Endothelial cell of umbilical vein (primary cell): ENCODE measurements at regions not wholly inside any gene's neighbourhood (a gene's known extent, or its start where the extent isn't known, plus 50 kb on each side); places are given as distances from the start of the nearest gene placed in this dataset.

Experiments
- BruUV-seq: library from RNA; stranded (reverse); fragments of 400-500 nt; replicated peaks from 2 replicates; lab custom pipeline; 2021; lab: Mats Ljungman, UMichigan
- CTCF ChIA-PET: fragments of 300-600, 350-600 bp; sonication (Branson Sonifier 250); formaldehyde crosslinking; loops from one replicate; lab custom pipeline; 2021; ENCODE audit warnings: antibody characterized with exemption, inconsistent platforms; lab: Charles Lee
- POLR2A ChIA-PET: fragments of 300-600, 350-600 bp; sonication (Branson Sonifier 250); formaldehyde crosslinking; loops from one replicate; lab custom pipeline; 2021; ENCODE audit warnings: antibody characterized with exemption, inconsistent platforms; lab: Charles Lee
- DNase-seq: peaks from one replicate; pipeline ENCODE4 v3.0.0-alpha.2; 2011; ENCODE audit warnings: low read depth, low spot score
- FAIRE-seq: peaks from 2 replicates; lab custom pipeline; 2011; peaks lifted over from hg19 to GRCh38; lab: Jason Lieb, UNC
- H2AFZ ChIP-seq: 2 replicates; pipeline ENCODE4 v1.6.0; 2012; ENCODE audit warnings: low read depth, low read length, control low read depth, inconsistent platforms
- H3K27ac ChIP-seq: 2 replicates; pipeline ENCODE4 v1.5.1; 2011; ENCODE audit warnings: low read depth, mild to moderate bottlenecking, control low read depth, low read length, moderate library complexity; ENCODE audit not compliant: insufficient read depth
- H3K27me3 ChIP-seq, 2 experiments: 2 replicates each; pipeline versions ENCODE4 v1.6.0 to v1.6.1; 2011; ENCODE audit warnings: low read length in 2 of 2, mixed read lengths in 1 of 2; ENCODE audit not compliant: control insufficient read depth in 2 of 2, insufficient read depth in 2 of 2
- H3K36me3 ChIP-seq, 2 experiments: 2 replicates in 1 of 2; 3 replicates in 1 of 2; pipeline ENCODE4 v1.5.1; 2011; ENCODE audit warnings: low read length in 2 of 2, mild to moderate bottlenecking in 1 of 2, moderate library complexity in 1 of 2; ENCODE audit not compliant: control insufficient read depth in 2 of 2, insufficient read depth in 2 of 2; ENCODE audit errors: extremely low read depth in 1 of 2
- H3K4me1 ChIP-seq: 3 replicates; pipeline ENCODE4 v1.5.1; 2011; ENCODE audit warnings: mild to moderate bottlenecking, low read length; ENCODE audit not compliant: control insufficient read depth, insufficient read depth; ENCODE audit errors: extremely low read depth
- H3K4me2 ChIP-seq: 2 replicates; pipeline ENCODE4 v1.6.1; 2011; ENCODE audit warnings: low read length, control low read depth, mixed read lengths; ENCODE audit not compliant: insufficient read depth
- H3K4me3 ChIP-seq, 3 experiments: fragments of 200-600 bp in 1 of 3; sonication (generic), shearing (Covaris generic) in 1 of 3; replicated peaks in 1 of 3; 2 replicates each; pipeline ENCODE4 v1.5.1; 2011 to 2016; ENCODE audit warnings: control low read depth in 3 of 3, low read length in 3 of 3, mild to moderate bottlenecking in 2 of 3, inconsistent platforms in 1 of 3, low read depth in 1 of 3, moderate library complexity in 1 of 3; ENCODE audit not compliant: insufficient read depth in 1 of 3
- H3K79me2 ChIP-seq: 2 replicates; pipeline ENCODE4 v1.6.0; 2012; ENCODE audit warnings: low read length, inconsistent platforms; ENCODE audit not compliant: control insufficient read depth, insufficient read depth
- H3K9ac ChIP-seq: replicated peaks from 2 replicates; pipeline ENCODE3; 2011; ENCODE audit warnings: low read length, control low read depth; ENCODE audit not compliant: insufficient read depth; ENCODE audit errors: extremely low read depth
- H3K9me1 ChIP-seq: replicated peaks from 3 replicates; pipeline ENCODE4 v1.6.0; 2011; ENCODE audit warnings: mild to moderate bottlenecking, low read length; ENCODE audit not compliant: control insufficient read depth, insufficient read depth; ENCODE audit errors: extremely low read depth
- H3K9me3 ChIP-seq: replicated peaks from 2 replicates; pipeline ENCODE4 v1.5.1; 2012; ENCODE audit warnings: low read length, inconsistent platforms; ENCODE audit not compliant: control insufficient read depth, insufficient read depth
- H4K20me1 ChIP-seq: replicated peaks from 2 replicates; pipeline ENCODE3; 2011; ENCODE audit warnings: mild to moderate bottlenecking, low read length; ENCODE audit not compliant: control insufficient read depth, insufficient read depth; ENCODE audit errors: extremely low read depth
- CTCF ChIP-seq, 2 donors: IDR thresholded peaks; 1 replicate in 1 of 2; 2 replicates in 1 of 2; pipeline ENCODE4 v1.5.1; 2011; ENCODE audit warnings: low read length in 2 of 2, mild to moderate bottlenecking in 2 of 2, moderate library complexity in 2 of 2, control low read depth in 1 of 2, inconsistent platforms in 1 of 2, low read depth in 1 of 2; ENCODE audit not compliant: insufficient read depth in 1 of 2; ENCODE audit errors: extremely low read depth in 1 of 2
- EZH2 ChIP-seq: IDR thresholded peaks from 2 replicates; pipeline ENCODE4 v1.6.1; 2012; ENCODE audit warnings: borderline replicate concordance, low read depth, mild to moderate bottlenecking, moderate library complexity, low read length, inconsistent platforms; ENCODE audit not compliant: severe bottlenecking
- GATA2 ChIP-seq: IDR thresholded peaks from 2 replicates; pipeline ENCODE4 v1.7.0; 2011; ENCODE audit warnings: low read depth, mild to moderate bottlenecking, moderate library complexity, mixed read lengths, low read length; ENCODE audit not compliant: insufficient read length, insufficient read depth
- dilution Hi-C: fragments of 300-500 bp; cut with MboI; formaldehyde crosslinking; loops from one replicate; pipeline ENCODE4 v1.15.0; 2019; ENCODE audit warnings: low sequenced_read_pairs; ENCODE audit not compliant: extremely low pct_ligation_motif_present
- intact Hi-C: fragments of 100-400 bp; cut with micrococcal nuclease; formaldehyde crosslinking; loops from one replicate; pipeline ENCODE4 v1.10.0; 2022

DNA sequence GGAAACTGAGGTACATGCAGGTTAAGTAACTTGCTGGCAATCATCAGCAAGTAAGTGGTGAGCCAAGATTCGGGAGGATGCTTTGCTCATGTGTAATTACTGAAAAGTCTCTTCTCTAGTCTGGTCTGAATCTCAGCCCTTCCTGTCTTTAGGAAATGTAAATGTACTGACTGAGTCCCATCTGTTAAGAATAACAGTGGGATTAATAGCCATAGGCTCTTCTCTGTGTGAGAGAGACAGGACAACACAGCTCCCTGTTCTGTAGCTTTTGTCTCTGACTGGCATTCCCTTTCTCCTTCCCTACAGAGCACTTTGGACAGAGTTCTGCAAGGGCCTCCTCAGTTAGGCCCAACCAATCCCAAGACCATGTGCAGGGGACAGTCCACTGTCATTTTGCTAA lies 131.3 kb upstream of the OGFRL1 start:
- Histone ChIP-seq H4K20me1 (no peaks in the 10 kb centered on the region), H3K79me2 (no peaks in the 10 kb centered on the region), H2AFZ (no peak overlapping the region), H3K27ac (no peak overlapping the region), H3K4me3 (no peak overlapping the region), H3K4me2 (no peak overlapping the region), H3K4me1 (no peaks in the 10 kb centered on the region), H3K27me3 (peaks cover 3 to 6% of the 10 kb centered on the region in 2 experiments), H3K9me3 (no peaks in the 10 kb centered on the region), H3K36me3 (no peaks in the 10 kb centered on the region), H3K9ac (no peak overlapping the region), H3K9me1 (no peaks in the 10 kb centered on the region)
- POLR2A ChIA-PET: no interaction called here
- dilution Hi-C loops: no loop called here
- DNase-seq (no peak), FAIRE-seq (no peak)
- CTCF ChIA-PET: no interaction called here
- TF ChIP-seq GATA2 (no peak), CTCF (IDR thresholded peaks at IDR 0.05; ENCODE audit: extremely low read depth in 1 of 2, insufficient read depth in 1 of 2, low read depth in 1 of 2, low read length in 2 of 2) (no peak)
- intact Hi-C loops: no loop called here
- no TSS peak for BruUV-seq

DNA sequence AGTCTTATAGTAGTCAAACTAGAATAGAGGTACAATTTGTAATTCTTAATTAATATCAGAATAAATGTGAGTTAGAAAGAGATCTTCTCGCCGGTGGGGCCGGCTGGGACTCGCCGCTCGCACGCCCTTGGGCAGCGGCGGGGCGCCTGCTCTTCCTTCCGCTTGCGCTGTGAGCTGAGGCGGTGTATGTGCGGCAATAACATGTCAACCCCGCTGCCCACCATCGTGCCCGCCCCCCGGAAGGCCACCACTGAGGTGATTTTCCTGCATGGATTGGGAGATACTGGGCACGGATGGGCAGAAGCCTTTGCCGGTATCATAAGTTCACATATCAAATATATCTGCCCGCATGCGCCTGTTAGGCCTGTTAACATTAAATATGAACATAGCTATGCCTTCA lies 123.7 kb upstream of the OGFRL1 start:
- no peak overlapping the region for H3K4me3 ChIP-seq
- no peak for FAIRE-seq
- no peak overlapping the region for H3K27ac ChIP-seq
- H3K79me2 ChIP-seq: no peaks in the 10 kb centered on the region
- no peaks in the 10 kb centered on the region for H4K20me1 ChIP-seq
- no peaks in the 10 kb centered on the region for H3K9me1 ChIP-seq
- H3K36me3 ChIP-seq: no peaks in the 10 kb centered on the region
- no peak overlapping the region for H2AFZ ChIP-seq
- H3K9me3 ChIP-seq: no peaks in the 10 kb centered on the region
- H3K27me3 ChIP-seq: peaks cover 6 to 10% of the 10 kb centered on the region in 2 experiments
- POLR2A ChIA-PET: no interaction called here
- BruUV-seq: no TSS peak
- H3K4me2 ChIP-seq: no peak overlapping the region
- dilution Hi-C loops: no loop called here
- no peak for DNase-seq
- no peak for TF ChIP-seq EZH2
- H3K4me1 ChIP-seq: no peaks in the 10 kb centered on the region
- intact Hi-C loops: no loop called here
- no peak overlapping the region for H3K9ac ChIP-seq
- CTCF ChIA-PET: no interaction called here
